ENCODE measurements at regions not wholly inside any gene's neighbourhood (a gene's known extent, or its start where the extent isn't known, plus 50 kb on each side); places are given as distances from the start of the nearest gene placed in this dataset.

DNA sequence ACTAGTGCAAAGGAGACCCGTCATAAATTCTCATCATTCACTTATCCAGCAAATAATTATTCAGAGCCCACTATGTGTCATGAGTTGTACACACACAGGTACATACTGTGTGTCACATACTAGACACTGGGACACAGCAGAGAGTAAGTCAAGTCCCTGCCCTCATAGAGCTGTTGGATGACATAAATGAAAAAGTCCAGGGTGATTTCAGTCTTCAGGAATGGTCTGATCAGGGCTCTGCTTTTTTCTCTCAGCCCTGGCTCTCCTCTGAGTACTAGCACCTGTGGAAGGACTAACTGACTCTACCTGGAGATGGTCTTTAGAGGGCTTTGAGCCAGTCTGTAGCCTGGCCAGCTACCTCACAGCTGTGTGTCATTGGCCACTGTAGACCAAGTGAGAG lies 198.0 kb upstream of the LEF1 start (continued):
- no peak for TF ChIP-seq ZNF101 (CRISPR knock-in tag; IDR thresholded peaks at IDR 0.05; ENCODE audit: borderline replicate concordance, low read depth)

DNA sequence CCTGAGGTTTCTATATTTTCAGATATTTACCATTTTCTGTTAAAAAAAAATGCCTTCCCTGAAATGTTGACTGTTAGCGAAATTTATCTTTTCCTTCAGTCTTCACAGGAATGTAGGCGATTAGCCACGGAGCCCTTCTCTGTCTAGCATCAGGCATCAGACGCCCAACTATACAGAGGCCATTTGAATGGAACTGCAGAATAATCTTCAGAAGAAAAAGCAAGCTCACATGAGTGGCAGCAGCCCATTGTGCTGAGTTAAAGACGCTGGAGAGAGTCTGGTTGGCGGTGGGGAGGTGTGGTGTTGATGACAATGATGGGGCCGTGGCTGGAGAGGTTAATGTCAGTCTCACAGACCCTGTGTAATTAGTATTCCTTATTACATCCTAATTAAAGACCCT lies 196.8 kb upstream of the LEF1 start:
- Histone ChIP-seq H3K27me3 (ENCODE audit: control insufficient read depth in 1 of 2, insufficient read depth in 2 of 2, low read length in 2 of 2) (peaks cover 2% of the 10 kb centered on the region in 2 experiments; a peak in 2 of 5 replicates), H3K36me3 (replicated peaks in 1 of 2; ENCODE audit: control insufficient read depth in 1 of 2, insufficient read depth in 2 of 2, low read length in 2 of 2) (no peaks in the 10 kb centered on the region), H4K20me1 (ENCODE audit: insufficient read depth, low read length) (no peaks in the 10 kb centered on the region), H2AFZ (ENCODE audit: low read length) (no peak overlapping the region), H3K79me2 (ENCODE audit: insufficient read depth, low read length) (no peaks in the 10 kb centered on the region), H3K4me1 (ENCODE audit: insufficient read depth, low read length) (no peaks in the 10 kb centered on the region), H3K4me3 (replicated peaks in 1 of 3; ENCODE audit: insufficient read depth in 1 of 3, low read depth in 2 of 3, low read length in 3 of 3) (no peak overlapping the region), H3K9ac (ENCODE audit: insufficient read depth, low read depth, low read length) (no peak overlapping the region), H3K4me2 (ENCODE audit: low read depth, low read length) (no peak overlapping the region), H3K9me3 (ENCODE audit: low read length) (no peaks in the 10 kb centered on the region), H3K27ac (ENCODE audit: extremely low read length, insufficient read depth, low read length) (no peak overlapping the region)
- ATAC-seq: no peak
- WGBS (ENCODE audit: low lambda C conversion rate): 6% methylated on average over 7 of the region's 7 CpGs
- no peak for DNase-seq (ENCODE audit: low spot score)
- BruUV-seq (replicated peaks): no TSS peak
- no peak for FAIRE-seq
- ChIA-PET POLR2A (no interaction called here), CTCF (ENCODE audit: low intra/inter-chr PET ratio, low total read pairs) (no interaction called here)
- in situ Hi-C loops (cut with HindIII; ENCODE audit: extremely low pct_ligation_motif_present, low pct_unique_long_range_greater_than_20kb): no loop called here
- intact Hi-C loops (cut with micrococcal nuclease; ENCODE audit: unreplicated experiment): no loop called here
- TF ChIP-seq BRD4 (CRISPR knock-in tag; IDR thresholded peaks at IDR 0.05) (no peak), NFIC (IDR thresholded peaks at IDR 0.05; ENCODE audit: low read length) (no peak), HMGA1 (CRISPR knock-in tag; conservative IDR thresholded peaks at IDR 0.05) (no peak)
- TF ChIP-seq, protein P1, sequence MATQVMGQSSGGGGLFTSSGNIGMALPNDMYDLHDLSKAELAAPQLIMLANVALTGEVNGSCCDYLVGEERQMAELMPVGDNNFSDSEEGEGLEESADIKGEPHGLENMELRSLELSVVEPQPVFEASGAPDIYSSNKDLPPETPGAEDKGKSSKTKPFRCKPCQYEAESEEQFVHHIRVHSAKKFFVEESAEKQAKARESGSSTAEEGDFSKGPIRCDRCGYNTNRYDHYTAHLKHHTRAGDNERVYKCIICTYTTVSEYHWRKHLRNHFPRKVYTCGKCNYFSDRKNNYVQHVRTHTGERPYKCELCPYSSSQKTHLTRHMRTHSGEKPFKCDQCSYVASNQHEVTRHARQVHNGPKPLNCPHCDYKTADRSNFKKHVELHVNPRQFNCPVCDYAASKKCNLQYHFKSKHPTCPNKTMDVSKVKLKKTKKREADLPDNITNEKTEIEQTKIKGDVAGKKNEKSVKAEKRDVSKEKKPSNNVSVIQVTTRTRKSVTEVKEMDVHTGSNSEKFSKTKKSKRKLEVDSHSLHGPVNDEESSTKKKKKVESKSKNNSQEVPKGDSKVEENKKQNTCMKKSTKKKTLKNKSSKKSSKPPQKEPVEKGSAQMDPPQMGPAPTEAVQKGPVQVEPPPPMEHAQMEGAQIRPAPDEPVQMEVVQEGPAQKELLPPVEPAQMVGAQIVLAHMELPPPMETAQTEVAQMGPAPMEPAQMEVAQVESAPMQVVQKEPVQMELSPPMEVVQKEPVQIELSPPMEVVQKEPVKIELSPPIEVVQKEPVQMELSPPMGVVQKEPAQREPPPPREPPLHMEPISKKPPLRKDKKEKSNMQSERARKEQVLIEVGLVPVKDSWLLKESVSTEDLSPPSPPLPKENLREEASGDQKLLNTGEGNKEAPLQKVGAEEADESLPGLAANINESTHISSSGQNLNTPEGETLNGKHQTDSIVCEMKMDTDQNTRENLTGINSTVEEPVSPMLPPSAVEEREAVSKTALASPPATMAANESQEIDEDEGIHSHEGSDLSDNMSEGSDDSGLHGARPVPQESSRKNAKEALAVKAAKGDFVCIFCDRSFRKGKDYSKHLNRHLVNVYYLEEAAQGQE (IDR thresholded peaks at IDR 0.05; ENCODE audit: borderline replicate concordance in 1 of 2, low read depth in 1 of 2, low read length in 2 of 2): no peak
